HL-60 (cell line): ENCODE measurements at regions not wholly inside any gene's neighbourhood (a gene's known extent, or its start where the extent isn't known, plus 50 kb on each side); places are given as distances from the start of the nearest gene placed in this dataset.

Experiments
- CTCF ChIP-seq: IDR thresholded peaks from one replicate; pipeline ENCODE4 v1.5.1; 2011; ENCODE audit warnings: low read length, control low read depth, inconsistent platforms; ENCODE audit not compliant: insufficient read depth
- POLR2AphosphoS5 ChIP-seq: IDR thresholded peaks from 2 replicates; pipeline ENCODE4 v1.6.1; 2012; ENCODE audit warnings: low read depth

- no peak for TF ChIP-seq CTCF
- TF ChIP-seq POLR2AphosphoS5: no peak
Measured at GRCh38 chr11:98600786-98601773, 419.7 kb upstream of the CNTN5 start.
